HG03575 (cell line): ENCODE measurements at regions not wholly inside any gene's neighbourhood (a gene's known extent, or its start where the extent isn't known, plus 50 kb on each side); places are given as distances from the start of the nearest gene placed in this dataset.

Experiments
- ATAC-seq: cut with Tn5 transposase; IDR thresholded peaks from one replicate; pipeline ENCODE4 v1.9.1; 2021; ENCODE audit not compliant: unreplicated experiment, insufficient number of reproducible peaks, low FRiP score; ENCODE audit errors: extremely low read depth

DNA sequence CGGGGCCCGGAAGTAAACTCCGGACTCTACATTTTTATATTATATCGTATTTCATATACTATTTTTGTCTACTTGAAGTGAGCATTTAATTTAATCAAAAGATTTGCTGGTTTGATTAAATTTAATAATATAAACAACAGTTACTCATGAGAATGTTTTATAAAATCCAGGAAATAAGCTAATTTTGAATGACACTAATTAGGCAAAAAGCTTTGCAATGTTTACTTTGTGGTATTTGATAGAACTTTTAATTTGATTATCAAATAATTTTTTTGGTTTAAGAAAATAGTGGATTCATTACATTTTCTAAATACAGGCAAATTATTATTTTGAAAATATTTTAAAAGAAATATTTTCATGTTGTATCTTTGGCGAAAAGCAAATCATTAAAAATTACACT, 900.4 kb upstream of the CDH2 start:
- ATAC-seq = no peak

DNA sequence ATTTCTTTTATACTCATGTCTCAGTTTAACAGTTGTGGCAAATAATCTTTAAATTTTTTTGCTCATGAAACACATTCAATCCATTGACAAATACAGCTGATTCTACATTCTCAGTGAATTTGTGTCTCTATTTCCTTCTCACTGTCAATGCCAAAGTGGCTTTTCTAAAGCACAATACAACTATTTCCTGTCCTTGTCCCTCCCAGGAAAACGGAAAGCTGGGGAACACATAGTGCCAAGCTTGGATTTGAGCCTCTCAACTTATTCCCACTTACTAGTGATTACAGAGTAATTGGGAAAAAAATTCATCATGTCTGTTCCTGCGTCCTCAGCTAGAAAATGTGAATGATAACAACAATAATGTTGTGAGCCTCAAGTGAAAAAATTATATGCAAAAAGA, 899.7 kb upstream of the CDH2 start:
- no peak for ATAC-seq

DNA sequence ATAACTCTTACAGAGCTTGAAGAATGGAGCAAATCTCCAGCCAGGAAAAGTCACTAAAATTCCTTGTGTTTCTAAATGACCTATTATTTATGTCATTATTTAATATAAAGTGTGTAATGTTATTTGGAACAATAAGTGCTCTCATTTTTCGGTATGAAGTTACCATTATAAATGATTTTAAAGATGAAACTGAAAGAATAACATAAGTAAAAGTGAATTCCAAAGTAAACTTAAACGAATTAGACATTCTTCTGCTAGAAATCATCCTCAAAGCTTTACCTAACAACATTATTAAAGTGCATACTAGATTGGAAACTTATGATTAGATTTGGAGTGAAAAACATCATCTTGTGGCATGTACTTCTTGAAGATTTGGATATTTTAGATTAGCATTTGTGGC, 897.2 kb upstream of the CDH2 start:
- no peak for ATAC-seq

DNA sequence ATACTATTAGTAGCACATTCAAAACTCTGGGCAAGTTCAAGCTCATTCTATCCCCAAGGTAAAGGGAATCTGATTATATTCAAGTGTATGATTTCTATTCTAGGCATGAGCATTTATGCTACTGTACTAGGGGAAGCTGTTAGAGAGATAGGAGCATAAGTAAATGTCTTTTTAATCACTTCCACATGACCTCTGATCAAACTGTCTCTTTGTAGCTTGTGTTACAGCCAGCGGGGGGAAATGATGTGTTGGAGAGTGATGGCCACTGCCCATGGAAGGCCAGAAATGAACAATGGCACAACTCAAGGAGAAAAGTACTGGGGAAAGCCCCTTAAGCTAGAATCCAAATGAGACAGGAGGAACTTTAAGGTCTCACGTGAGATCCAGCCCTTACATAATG, 894.9 kb upstream of the CDH2 start:
- no peak for ATAC-seq

DNA sequence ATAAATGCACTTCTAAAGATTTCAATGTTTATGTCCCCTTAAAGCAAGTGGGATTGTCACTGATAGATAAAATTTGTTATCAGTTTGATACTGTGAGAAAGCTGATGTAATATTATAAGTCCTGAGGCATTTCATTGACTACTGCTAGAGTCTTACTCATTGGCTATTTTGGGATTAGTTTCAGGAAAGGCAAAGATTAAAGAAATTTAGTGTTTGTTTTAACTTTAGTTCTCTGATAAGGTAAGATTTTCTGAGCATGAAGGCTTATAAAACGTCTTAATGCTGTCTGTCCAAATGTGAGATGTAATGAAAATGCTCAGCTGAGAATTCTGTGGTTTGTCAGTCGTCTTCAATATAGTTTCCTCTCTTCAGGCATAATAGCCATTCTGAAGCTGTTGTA, 886.4 kb upstream of the CDH2 start:
- no peak for ATAC-seq

DNA sequence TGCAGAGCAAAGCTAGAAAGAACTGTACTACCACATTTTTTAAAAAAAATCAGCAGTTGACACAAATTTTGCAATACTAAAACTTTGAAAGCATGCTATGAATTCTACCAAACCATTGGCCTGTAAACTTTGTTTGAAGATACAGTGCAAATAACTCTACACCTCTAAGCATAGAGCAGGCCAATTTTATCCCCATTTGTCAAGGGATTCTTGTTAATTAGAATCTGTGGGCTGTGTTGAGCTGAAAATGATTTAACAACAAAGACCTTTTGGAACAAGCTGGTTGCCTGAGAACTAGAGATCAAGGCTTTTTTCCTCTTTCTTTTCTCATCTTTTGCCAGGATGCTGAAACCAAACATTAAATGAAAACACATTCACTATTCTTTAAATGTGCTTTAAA, 886.0 kb upstream of the CDH2 start:
- ATAC-seq = no peak

DNA sequence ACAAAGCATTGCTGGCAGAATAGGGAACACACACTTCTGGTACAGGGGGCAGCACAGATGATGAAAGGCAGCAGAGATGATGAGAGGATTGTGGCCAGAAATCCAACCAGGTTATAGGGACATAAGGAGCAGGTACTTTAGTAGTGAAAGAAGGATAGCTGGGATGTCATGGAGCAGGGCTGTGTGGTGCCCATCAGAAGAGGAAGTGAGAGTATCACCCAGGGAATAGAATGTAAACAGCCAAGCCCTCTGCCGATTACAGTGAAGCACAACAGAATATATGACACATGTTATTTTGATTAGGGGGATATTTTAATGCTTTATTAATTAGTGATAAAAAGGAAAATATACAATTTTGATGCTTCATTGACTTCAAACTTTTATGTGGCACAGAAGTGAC, 883.4 kb upstream of the CDH2 start:
- no peak for ATAC-seq

DNA sequence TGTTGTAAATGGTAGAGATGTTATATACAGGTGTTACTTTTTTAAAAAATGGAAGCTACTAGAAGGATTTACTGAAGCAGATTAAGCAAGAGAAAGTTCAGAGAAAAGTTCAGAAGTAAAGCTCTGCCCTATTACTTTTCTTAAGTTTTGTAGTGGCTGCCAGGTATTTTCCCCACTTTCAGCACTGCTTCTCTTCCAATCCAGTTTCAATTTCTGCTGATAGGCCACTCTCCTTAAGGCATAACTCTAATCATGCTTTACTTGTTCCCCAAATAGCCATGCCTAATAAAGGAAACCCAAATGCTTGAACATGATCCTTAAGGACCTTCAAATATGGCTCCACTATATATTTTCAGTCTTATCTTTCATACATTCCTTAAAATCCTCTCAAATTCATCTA, 880.8 kb upstream of the CDH2 start:
- ATAC-seq = no peak

DNA sequence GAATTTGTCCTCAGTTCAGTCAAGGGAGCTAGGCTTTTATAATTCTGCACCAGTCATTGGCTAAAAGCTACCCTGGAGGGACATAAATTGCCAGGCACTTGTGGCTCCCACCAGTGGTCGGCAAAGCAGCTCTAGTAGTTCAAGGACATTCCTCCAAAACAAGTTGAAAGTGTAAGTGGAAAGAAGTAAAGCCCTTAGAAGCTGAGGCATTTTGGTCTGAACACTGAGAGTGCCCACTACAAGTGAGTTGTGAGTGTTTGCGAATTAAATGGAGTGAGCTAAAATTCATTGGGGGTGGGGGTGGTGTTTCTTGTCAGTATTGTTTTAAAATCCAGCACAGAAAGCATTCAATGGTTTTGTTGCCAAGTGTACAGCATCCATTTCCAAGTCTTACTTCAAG, 879.9 kb upstream of the CDH2 start:
- no peak for ATAC-seq

DNA sequence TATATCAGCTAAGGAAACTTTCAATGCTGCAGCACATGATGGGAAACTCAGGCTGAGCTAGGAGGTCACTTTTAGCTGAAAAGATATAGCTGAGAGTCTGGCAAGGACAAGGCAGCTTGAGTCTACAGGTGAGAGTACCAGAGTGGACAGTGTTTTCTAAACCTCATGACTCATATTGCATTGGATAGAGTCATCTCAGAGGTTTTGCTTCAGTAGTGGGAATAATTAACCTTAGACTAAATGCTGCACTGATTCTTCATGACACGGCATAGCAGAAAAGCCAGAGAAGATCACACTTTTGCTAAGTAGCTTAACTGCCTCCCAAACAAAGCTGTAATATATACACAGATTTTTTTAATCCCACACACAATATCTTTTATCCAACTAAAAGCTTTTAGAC, 865.0 kb upstream of the CDH2 start:
- ATAC-seq = no peak

DNA sequence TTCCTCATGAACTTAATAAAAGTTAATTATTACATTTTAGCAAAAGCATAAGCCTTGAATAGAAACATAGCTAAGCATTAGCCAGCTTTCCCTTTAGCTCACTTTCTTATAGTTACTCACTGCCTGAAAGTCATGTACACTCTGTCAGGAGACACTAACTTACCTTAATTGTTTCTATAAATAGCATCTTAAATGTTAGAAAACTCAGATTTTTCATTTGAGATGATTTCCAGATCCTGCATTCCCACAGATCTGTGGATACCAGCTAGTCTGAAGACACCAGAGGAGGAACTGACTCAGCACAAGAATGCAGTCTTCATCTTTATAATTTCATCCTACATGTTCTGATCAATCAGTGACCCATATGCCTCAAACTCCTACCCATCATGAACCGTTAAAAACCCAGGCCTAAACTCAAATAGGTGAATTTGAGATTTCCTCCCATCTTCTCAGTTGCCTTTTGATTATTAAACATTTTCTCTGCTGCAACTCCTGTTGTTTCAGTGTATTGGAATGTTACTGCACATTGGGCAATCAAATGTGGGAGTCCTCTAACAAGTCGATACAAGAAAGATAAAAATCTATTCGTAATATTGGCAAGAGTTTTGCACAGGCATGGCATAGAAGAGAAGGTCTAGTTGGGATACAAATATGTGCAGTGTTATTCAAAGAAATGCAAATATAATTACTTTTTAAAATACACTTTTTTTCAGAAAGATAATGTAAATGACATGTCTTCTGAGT, 857.4 kb upstream of the CDH2 start:
- no peak for ATAC-seq

DNA sequence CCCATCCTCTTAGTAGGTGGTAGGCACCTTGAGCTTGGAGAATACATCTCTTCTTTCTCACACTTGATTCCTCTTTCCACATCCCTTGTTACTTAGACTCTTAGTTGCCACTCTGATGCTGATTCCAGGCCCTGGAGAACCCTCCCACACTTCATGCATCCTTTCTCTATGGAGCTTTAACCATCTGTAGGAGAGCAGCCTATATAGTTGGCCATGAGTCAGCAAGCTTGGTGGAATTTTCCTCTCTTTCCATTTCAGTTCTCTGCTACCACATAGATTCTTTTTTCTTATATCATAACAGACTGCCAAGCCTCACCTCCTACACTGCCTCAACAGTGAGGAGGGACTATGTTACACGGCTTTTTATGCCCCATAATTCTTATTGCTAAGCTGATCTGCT, 851.6 kb upstream of the CDH2 start:
- ATAC-seq = no peak

DNA sequence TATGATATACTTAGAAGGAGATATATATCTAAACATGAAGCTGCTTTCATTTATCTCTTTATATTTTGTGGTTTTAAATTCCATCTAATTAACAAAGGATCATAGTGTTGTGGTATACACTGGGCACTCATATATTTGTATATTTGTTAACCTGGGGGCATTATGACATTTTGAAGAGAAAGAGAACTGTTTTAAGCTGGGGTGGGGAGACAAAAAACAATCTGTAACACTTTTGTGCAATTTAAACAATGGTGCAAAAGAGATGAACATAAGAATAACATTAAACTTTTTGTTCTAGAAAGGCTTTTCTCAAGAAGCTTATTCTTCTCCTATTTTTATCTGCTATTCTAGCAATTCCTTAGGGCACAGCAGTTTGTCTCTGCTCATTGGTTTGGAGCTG, 842.0 kb upstream of the CDH2 start:
- ATAC-seq = no peak

DNA sequence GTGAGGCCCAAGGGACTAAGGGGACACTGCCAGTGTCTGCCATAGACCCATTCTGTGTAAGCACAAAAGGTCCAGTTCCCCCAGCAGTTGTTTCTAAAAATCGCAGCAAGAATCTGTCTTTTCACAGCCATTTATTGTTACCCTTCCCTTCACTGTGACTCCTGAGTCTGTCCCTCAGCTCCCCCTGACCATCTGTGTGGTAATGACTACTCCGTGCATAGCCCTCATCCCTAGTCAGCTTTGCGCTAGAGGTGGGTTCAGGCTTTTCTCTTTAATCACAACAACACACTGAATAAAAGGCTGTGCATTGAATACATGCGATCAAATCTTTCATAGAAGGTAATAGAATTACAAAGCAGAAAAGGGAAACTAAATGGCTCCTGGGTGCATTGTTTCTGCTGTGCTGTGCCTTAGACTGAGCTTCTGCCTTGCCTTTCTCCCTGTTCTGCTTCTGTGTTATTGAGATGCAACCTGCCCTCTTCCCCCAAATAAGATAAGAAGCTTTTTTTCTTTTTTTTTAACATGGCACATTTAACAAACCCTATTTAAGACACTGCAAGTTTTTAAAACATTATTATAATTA, 836.0 kb upstream of the CDH2 start:
- ATAC-seq = no peak

DNA sequence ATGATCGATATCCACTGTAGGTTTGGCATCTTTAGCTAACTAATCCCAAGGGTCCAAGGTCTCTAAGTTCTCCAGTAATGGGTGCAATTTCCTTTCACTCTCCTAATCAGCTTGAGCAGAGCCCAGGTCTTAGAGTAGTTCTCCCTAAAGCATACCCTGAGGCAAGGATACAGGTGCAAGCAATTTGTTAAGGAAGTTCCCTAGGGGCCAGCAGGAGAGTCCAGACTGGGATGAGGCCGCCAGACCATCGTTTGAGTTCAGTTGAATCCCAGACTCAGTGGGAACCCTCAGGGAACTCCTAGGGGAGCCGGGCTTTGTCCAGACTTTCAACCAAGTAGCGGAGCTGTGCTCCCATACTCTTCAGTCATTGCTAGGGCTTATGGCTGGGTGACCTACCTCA, 835.4 kb upstream of the CDH2 start:
- ATAC-seq = no peak

DNA sequence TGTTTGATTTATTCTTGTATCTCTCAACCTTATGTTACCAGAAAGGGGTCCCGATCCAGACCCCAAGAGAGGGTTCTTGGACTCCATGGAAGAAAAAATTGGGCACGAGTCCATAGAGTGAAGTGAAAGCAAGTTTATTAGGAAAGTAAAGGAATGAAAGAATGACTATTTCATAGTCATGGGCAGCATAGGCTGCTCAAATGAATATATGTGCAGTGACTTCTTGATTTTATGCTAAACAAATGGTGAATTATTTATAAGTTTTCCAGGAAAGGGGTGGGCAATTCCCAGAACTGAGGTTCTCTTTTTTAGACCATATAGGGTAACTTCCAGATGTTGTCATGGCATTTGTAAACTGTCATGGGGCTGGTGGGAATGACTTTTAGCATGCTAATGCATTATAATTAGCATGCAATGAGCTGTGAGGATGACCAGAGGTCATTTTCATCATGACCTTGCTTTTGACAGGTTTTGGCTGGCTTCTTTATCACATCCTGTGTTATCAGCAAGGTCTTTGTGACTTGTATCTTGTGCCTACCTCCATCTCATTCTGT, 832.4 kb upstream of the CDH2 start:
- no peak for ATAC-seq

DNA sequence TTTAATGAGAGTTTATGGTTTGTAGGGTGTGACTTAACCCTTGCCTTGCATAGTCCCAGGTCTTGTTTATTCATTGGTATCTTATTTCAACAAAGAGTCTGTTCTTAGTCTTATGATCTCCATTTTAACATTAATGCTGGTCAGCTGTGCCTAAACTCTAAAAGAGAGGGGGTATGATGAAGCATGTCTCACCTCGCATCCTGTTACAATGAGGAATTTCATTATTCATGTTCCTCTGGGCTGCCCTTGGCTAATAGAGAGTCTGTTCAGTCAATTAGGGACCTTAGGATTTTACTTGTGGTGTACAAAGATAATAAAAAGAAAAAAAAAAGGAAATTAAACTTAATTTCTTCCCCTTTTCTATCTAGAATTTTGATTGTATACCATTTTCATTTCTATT, 831.9 kb upstream of the CDH2 start:
- ATAC-seq = no peak

DNA sequence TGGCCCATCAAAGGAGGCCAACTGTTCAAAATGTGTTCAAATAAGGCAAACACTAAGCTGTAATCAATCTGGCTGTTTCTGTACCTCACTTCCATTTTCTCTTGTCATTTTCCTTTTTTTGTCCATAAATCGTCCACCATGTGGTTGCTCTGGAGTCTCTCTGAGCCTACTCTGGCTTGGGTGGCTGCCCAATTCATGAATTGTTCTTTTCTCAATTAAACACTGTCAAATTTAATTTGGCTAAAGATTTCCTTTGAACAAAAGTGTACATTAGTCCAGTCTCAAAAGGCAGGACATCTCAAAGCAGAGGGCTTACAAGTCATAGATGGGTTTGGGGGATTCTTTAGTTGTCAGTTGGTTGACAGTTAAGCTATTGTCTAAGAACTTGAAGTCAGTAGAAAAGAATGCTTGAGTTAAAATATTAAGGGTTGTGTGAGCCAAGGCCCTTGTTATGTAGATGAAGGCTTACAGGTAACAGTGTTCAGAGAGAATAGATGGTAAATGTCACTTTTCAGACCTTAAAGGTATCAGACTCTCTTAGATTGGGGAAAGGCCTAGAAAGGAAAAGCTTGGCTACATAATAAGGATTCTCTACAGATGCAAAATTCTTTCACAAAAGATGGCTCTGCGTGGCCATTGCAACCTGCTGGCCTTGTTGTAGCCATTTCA, 831.2 kb upstream of the CDH2 start:
- no peak for ATAC-seq

DNA sequence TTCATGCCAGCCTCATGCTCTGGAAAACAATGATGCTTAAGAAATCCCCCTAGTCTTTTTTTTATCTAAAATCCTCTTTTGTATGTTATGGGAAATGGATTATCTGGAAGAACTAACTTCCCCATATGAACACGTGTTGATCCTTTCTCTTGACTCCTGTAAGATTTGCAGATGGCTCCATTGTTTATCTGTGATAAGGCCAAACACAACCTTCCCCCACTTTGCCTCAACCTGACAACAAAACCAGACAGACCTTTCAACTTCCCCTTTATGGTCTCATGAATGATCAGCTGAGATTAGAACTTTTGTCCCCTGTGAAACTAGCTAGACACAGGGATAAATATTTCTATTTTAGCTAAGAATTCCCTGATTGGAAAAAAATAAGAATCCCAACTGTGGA, 828.0 kb upstream of the CDH2 start:
- ATAC-seq = no peak

DNA sequence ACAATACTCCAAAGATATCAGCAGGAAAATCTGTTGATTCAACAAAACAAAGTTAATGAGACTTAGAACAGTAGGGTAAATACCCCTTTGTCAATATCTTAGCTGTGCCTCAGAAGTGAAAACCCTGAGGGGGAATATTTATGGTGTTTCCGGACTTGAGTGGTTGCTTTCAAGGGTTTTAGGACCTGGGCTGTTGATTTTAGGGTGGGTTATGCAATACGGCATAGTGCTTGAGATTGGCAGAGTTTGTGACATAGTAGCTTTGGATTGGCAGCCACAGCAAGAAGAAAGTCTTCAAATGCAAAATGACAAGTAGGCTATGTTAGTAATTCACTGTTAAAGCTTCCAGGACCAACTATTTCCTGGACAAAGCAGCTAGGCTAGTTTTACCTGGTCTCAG, 826.3 kb upstream of the CDH2 start:
- no peak for ATAC-seq
